Body of pancreas (tissue), 4 donors: ENCODE measurements at regions not wholly inside any gene's neighbourhood (a gene's known extent, or its start where the extent isn't known, plus 50 kb on each side); places are given as distances from the start of the nearest gene placed in this dataset.

Experiments used
- POLR2A ChIP-seq, 3 donors: fragments of 450-650 bp; IDR thresholded peaks; one replicate each; pipeline ENCODE4 v1.6.1; 2016; ENCODE audit warnings: antibody characterized with exemption in 3 of 3, mild to moderate bottlenecking in 2 of 3
- TF ChIP-seq, protein P1 (sequence below), 7 experiments: fragments of 450-650 bp in 4 of 7; fragments of 200-600 bp in 3 of 7; sonication (generic) in 3 of 7; IDR thresholded peaks; one replicate each; pipeline ENCODE4 v1.5.1; 2016 to 2019; ENCODE audit warnings: antibody characterized with exemption in 7 of 7

DNA sequence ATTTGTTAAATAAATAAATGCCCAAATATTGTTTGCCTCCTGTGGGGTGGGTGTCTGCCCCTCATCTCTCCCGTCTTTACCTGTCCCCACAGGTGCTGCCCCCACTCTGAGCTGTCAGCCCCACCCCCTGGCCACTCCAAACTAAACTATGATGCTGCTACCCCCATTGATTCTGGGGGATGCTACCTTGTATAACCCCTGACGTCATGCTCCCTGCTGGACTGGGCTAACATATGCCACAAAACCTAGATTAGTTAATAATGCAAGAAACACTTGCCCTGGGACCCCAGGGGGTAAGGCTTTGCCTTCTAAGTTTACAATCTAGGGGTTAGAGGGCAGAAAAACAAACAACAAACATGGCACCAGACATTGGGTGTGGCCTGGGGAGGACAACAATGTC lies 58.6 kb downstream of the MSX1 start:
- TF ChIP-seq, protein P1, sequence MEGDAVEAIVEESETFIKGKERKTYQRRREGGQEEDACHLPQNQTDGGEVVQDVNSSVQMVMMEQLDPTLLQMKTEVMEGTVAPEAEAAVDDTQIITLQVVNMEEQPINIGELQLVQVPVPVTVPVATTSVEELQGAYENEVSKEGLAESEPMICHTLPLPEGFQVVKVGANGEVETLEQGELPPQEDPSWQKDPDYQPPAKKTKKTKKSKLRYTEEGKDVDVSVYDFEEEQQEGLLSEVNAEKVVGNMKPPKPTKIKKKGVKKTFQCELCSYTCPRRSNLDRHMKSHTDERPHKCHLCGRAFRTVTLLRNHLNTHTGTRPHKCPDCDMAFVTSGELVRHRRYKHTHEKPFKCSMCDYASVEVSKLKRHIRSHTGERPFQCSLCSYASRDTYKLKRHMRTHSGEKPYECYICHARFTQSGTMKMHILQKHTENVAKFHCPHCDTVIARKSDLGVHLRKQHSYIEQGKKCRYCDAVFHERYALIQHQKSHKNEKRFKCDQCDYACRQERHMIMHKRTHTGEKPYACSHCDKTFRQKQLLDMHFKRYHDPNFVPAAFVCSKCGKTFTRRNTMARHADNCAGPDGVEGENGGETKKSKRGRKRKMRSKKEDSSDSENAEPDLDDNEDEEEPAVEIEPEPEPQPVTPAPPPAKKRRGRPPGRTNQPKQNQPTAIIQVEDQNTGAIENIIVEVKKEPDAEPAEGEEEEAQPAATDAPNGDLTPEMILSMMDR (IDR thresholded peaks at IDR 0.05) = no peak
- TF ChIP-seq POLR2A (IDR thresholded peaks at IDR 0.05) = no peak
